Stimulated activated naive CD8-positive, alpha-beta T cell treated with anti-CD3 and anti-CD28 coated beads, Interleukin-15, Interleukin-2, amounts not matched to agents 100 U/mL and 50 U/mL, for 24 hours (primary cell): ENCODE measurements at regions not wholly inside any gene's neighbourhood (a gene's known extent, or its start where the extent isn't known, plus 50 kb on each side); places are given as distances from the start of the nearest gene placed in this dataset.
"Not testable (repeated sequence)": the region's sequence is repeated elsewhere in the genome, so short reads cannot be mapped to it uniquely, and the experiment has no call there.

Experiments used
- ATAC-seq: fragments of 150-1000 bp; cut with Tn5 transposase; one replicate; pipeline ENCODE4 v1.10.0; 2021
- DNase-seq: peaks from one replicate; pipeline ENCODE4 v3.0.0; 2021

GRCh38 chr5:101505891-101506570 lies 602.9 kb upstream of the ST8SIA4 start:
- DNase-seq = no peak
- ATAC-seq = no peak

- no peak for ATAC-seq
- no peak for DNase-seq
These were observed 579.8 kb upstream of the ST8SIA4 start for GRCh38 chr5:101482931-101483330.

GRCh38 chr5:101473483-101473882 lies 570.4 kb upstream of the ST8SIA4 start:
- DNase-seq (no peak), ATAC-seq (no peak)

- no peak for ATAC-seq
- no peak for DNase-seq
These were observed 558.4 kb upstream of the ST8SIA4 start for GRCh38 chr5:101461455-101461854.

GRCh38 chr5:101458587-101458986 lies 555.5 kb upstream of the ST8SIA4 start:
- DNase-seq (no peak), ATAC-seq (no peak)

- ATAC-seq (no peak), DNase-seq (no peak)
These were observed 552.8 kb upstream of the ST8SIA4 start for GRCh38 chr5:101455851-101456250.

- ATAC-seq = no peak
- DNase-seq = no peak
These were observed 552.0 kb upstream of the ST8SIA4 start for GRCh38 chr5:101455048-101455447.

GRCh38 chr5:101442281-101442680 lies 539.2 kb upstream of the ST8SIA4 start:
- not testable (repeated sequence) for ATAC-seq, DNase-seq

- ATAC-seq = no peak
These were observed 537.1 kb upstream of the ST8SIA4 start for GRCh38 chr5:101440173-101440572.

GRCh38 chr5:101437351-101437750 lies 534.3 kb upstream of the ST8SIA4 start:
- ATAC-seq (no peak), DNase-seq (no peak)

More at GRCh38 chr5:101440173-101440572, 537.1 kb upstream of the ST8SIA4 start:
- no peak for DNase-seq

- DNase-seq (no peak), ATAC-seq (no peak)
These were observed 532.7 kb upstream of the ST8SIA4 start for GRCh38 chr5:101435768-101436167.

- no peak for DNase-seq
- ATAC-seq = no peak
These were observed 528.1 kb upstream of the ST8SIA4 start for GRCh38 chr5:101431201-101431600.

- DNase-seq (no peak), ATAC-seq (no peak)
These were observed 527.5 kb upstream of the ST8SIA4 start for GRCh38 chr5:101430551-101430950.

- ATAC-seq = no peak
These were observed 526.2 kb upstream of the ST8SIA4 start for GRCh38 chr5:101429241-101429640.

GRCh38 chr5:101425339-101425859 lies 522.3 kb upstream of the ST8SIA4 start:
- no peak for ATAC-seq
- no peak for DNase-seq

More at GRCh38 chr5:101429241-101429640, 526.2 kb upstream of the ST8SIA4 start:
- no peak for DNase-seq

- no peak for DNase-seq
- ATAC-seq = no peak
These were observed 521.6 kb upstream of the ST8SIA4 start for GRCh38 chr5:101424530-101425175.

- DNase-seq (no peak), ATAC-seq (no peak)
These were observed 515.6 kb upstream of the ST8SIA4 start for GRCh38 chr5:101418713-101419118.

- no peak for DNase-seq
- no peak for ATAC-seq
These were observed 501.4 kb upstream of the ST8SIA4 start for GRCh38 chr5:101404531-101404930.

- no peak for DNase-seq
- ATAC-seq = no peak
These were observed 490.8 kb upstream of the ST8SIA4 start for GRCh38 chr5:101393795-101394450.

- DNase-seq = no peak
- no peak for ATAC-seq
These were observed 487.2 kb upstream of the ST8SIA4 start for GRCh38 chr5:101390151-101390908.

GRCh38 chr5:101385276-101385675 lies 482.2 kb upstream of the ST8SIA4 start:
- DNase-seq (no peak), ATAC-seq (no peak)

GRCh38 chr5:101370181-101370580 lies 467.1 kb upstream of the ST8SIA4 start:
- no peak for ATAC-seq
- DNase-seq = no peak
